Stimulated activated CD8-positive, alpha-beta memory T cell treated with anti-CD3 and anti-CD28 coated beads, Interleukin-15, amount 100 ng/mL, for 24 hours (primary cell): ENCODE measurements at regions not wholly inside any gene's neighbourhood (a gene's known extent, or its start where the extent isn't known, plus 50 kb on each side); places are given as distances from the start of the nearest gene placed in this dataset.

Experiments
- DNase-seq: peaks from one replicate; pipeline ENCODE4 v3.0.0-alpha.2; 2020; ENCODE audit warnings: low read depth

GRCh38 chr1:34610063-34610462 is 144.8 kb upstream of the GJB5 start:
- no peak for DNase-seq

- DNase-seq = no peak
These were observed 143.3 kb upstream of the GJB5 start for GRCh38 chr1:34611571-34611970.

GRCh38 chr1:34612091-34612827 is 142.6 kb upstream of the GJB5 start:
- DNase-seq = no peak

GRCh38 chr1:34617321-34618118 is 137.3 kb upstream of the GJB5 start:
- DNase-seq = no peak

DNA sequence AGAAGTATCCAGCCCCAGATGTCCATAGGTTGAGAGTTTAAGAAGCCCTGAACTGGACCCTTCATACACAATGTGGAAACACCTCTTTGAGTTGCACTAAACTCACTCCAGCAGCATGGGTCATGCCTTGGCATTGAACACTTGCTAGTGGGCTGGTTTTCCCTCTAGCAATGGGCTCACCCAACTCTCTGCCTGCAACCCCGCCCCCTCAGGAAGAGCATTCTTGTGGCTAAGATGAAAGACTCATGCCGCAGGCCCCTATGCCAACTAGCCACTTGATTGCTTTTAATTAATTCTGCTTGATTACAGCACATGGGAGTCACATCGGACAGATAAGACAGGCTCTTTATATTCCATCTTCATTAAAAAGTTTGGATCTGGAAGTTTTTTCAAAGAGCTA is 136.5 kb upstream of the GJB5 start:
- DNase-seq = no peak

DNA sequence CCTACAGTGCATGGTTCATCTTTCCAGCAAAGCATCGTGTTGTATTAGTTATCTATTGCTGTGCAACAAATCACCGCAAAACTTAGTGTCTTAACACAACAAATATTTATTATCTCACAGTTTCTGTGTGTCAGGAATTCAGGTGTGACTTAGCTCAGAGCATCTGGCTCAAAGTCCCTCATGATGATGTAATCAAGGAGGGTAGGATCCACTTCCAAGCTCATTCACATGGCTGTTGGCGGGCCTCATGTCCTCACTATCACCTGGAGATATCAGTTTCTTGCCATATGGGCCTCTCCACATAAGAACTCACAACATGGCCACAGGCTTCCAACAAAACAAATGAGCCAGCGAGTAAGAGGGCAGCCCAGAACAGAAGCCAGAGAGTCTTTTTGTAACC is 135.6 kb upstream of the GJB5 start:
- no peak for DNase-seq

GRCh38 chr1:34621916-34622315 is 132.9 kb upstream of the GJB5 start:
- no peak for DNase-seq

GRCh38 chr1:34625521-34626015 is 129.3 kb upstream of the GJB5 start:
- no peak for DNase-seq

- no peak for DNase-seq
These were observed 127.2 kb upstream of the GJB5 start for GRCh38 chr1:34627465-34628240.

DNA sequence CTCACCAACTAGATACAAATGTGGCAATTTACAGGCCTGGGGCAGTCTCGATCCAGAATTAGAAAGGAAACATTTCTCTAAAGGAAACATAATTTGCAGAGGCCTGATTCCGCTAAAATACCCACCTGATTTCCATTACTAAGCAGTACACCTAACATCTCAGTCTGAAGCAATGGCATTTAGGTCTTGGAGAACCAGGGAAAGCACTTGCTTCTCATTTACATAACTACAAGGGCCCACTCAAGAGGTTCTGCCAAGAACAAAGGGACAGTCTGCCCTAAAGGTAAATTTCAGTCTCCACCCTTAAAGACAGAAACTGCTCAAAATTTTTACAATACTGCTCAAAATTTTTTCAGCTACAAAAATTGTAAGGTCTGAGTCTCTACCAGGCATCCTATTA is 123.7 kb upstream of the GJB5 start:
- no peak for DNase-seq

DNA sequence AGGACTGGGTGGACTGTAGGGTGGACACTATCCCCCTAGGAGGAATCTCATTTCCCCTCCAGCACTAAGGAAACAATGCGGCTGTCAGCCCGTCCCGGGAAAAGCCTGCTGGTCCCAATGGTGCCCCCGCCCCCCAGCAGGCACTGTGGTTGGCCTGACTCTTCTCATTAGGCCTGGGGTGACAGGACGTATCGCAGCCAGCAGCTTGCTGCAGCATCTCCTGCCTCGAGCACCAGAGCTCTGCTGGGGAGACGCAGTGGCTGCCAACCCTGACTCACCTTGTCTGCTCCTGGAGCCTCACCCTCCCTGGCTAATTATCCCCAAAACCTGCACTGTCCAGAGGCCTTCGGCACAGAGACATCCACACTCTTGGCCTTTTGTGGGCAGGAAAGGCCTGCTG is 115.1 kb upstream of the GJB5 start:
- DNase-seq = no peak

- no peak for DNase-seq
These were observed 114.0 kb upstream of the GJB5 start for GRCh38 chr1:34640654-34641401.

- DNase-seq = no peak
These were observed 112.2 kb upstream of the GJB5 start for GRCh38 chr1:34642679-34643078.

DNA sequence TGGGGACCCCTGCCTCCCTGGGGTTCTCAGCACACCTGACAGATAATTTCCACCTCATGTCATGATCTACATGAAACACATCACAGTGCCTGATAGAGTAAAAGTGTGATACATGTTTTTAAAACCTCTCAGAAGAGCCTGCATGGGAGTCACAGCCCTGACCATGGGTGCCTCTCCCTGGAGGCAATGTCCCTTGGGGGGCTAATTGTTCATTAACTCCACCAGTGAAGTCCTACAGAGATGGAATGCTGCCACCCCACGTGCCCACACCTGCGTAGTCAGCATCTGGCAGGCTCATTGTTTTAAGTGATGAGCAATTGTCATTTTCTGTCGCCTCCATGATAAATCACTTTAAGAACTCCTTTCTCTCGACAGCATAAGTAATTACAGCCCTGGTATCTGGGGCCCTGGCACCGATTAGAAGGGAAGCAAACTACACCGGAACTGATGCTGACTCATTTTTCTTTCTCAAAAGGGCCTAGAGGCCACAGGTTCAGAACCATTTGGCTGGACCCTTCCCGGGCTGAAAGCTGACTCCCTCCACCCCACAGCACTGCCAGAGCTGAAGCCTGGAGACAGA is 109.6 kb upstream of the GJB5 start:
- no peak for DNase-seq

GRCh38 chr1:34645919-34646318 is 108.9 kb upstream of the GJB5 start:
- no peak for DNase-seq

- DNase-seq = no peak
These were observed 106.3 kb upstream of the GJB5 start for GRCh38 chr1:34648501-34648900.

GRCh38 chr1:34650090-34650489 is 104.8 kb upstream of the GJB5 start:
- DNase-seq = no peak

GRCh38 chr1:34650800-34651199 is 104.0 kb upstream of the GJB5 start:
- no peak for DNase-seq

DNA sequence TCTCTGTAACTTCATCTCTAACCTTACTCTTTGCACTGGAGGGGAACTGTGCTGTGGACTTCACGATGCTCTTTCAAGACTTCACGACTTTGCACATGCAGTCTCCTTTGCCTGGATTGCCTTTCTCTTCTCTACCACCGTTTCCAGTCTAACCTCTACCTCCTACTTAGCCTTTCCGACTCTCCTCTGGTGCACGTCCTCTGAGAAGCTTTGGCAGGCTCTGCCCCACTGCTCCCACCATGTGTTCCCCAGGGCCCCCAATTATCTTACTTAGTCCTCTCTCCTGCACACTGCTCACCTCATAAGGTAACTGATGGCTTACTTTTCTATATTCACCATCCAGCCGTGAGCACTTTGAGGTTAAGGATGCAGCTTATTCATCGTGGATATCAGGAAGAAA is 101.7 kb upstream of the GJB5 start:
- DNase-seq = no peak

GRCh38 chr1:34655206-34655874 is 99.5 kb upstream of the GJB5 start:
- no peak for DNase-seq

DNA sequence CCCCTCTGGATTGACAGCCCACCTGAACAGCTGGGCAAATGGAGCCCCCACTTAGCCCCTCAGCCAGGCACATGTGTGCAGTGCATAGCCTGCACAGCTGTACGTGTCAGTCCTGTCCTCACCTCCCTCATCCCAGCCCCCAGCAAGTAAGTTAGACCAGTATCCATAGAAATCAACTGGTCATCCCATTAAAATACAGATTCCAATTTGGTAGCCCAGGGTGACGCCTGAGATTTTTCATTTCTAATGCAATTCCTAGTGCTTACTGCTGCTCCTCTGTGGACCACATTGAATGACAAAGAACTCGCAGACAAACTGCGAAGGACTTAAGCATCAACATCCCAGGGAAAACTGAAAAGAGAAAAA is 99.0 kb upstream of the GJB5 start:
- DNase-seq = no peak
